Endothelial cell of umbilical vein (primary cell): ENCODE measurements at regions not wholly inside any gene's neighbourhood (a gene's known extent, or its start where the extent isn't known, plus 50 kb on each side); places are given as distances from the start of the nearest gene placed in this dataset.

Source experiments
- BruUV-seq: library from RNA; stranded (reverse); fragments of 400-500 nt; replicated peaks from 2 replicates; lab custom pipeline; 2021; lab: Mats Ljungman, UMichigan
- CTCF ChIA-PET: fragments of 300-600, 350-600 bp; sonication (Branson Sonifier 250); formaldehyde crosslinking; loops from one replicate; lab custom pipeline; 2021; ENCODE audit warnings: antibody characterized with exemption, inconsistent platforms; lab: Charles Lee
- POLR2A ChIA-PET: fragments of 300-600, 350-600 bp; sonication (Branson Sonifier 250); formaldehyde crosslinking; loops from one replicate; lab custom pipeline; 2021; ENCODE audit warnings: antibody characterized with exemption, inconsistent platforms; lab: Charles Lee
- DNase-seq: peaks from one replicate; pipeline ENCODE4 v3.0.0-alpha.2; 2011; ENCODE audit warnings: low read depth, low spot score
- FAIRE-seq: peaks from 2 replicates; lab custom pipeline; 2011; peaks lifted over from hg19 to GRCh38; lab: Jason Lieb, UNC
- H2AFZ ChIP-seq: 2 replicates; pipeline ENCODE4 v1.6.0; 2012; ENCODE audit warnings: low read depth, low read length, control low read depth, inconsistent platforms
- H3K27ac ChIP-seq: 2 replicates; pipeline ENCODE4 v1.5.1; 2011; ENCODE audit warnings: low read depth, mild to moderate bottlenecking, control low read depth, low read length, moderate library complexity; ENCODE audit not compliant: insufficient read depth
- H3K27me3 ChIP-seq, 2 experiments: 2 replicates each; pipeline versions ENCODE4 v1.6.0 to v1.6.1; 2011; ENCODE audit warnings: low read length in 2 of 2, mixed read lengths in 1 of 2; ENCODE audit not compliant: control insufficient read depth in 2 of 2, insufficient read depth in 2 of 2
- H3K36me3 ChIP-seq, 2 experiments: 2 replicates in 1 of 2; 3 replicates in 1 of 2; pipeline ENCODE4 v1.5.1; 2011; ENCODE audit warnings: low read length in 2 of 2, mild to moderate bottlenecking in 1 of 2, moderate library complexity in 1 of 2; ENCODE audit not compliant: control insufficient read depth in 2 of 2, insufficient read depth in 2 of 2; ENCODE audit errors: extremely low read depth in 1 of 2
- H3K4me1 ChIP-seq: 3 replicates; pipeline ENCODE4 v1.5.1; 2011; ENCODE audit warnings: mild to moderate bottlenecking, low read length; ENCODE audit not compliant: control insufficient read depth, insufficient read depth; ENCODE audit errors: extremely low read depth
- H3K4me2 ChIP-seq: 2 replicates; pipeline ENCODE4 v1.6.1; 2011; ENCODE audit warnings: low read length, control low read depth, mixed read lengths; ENCODE audit not compliant: insufficient read depth
- H3K4me3 ChIP-seq, 3 experiments: fragments of 200-600 bp in 1 of 3; sonication (generic), shearing (Covaris generic) in 1 of 3; replicated peaks in 1 of 3; 2 replicates each; pipeline ENCODE4 v1.5.1; 2011 to 2016; ENCODE audit warnings: control low read depth in 3 of 3, low read length in 3 of 3, mild to moderate bottlenecking in 2 of 3, inconsistent platforms in 1 of 3, low read depth in 1 of 3, moderate library complexity in 1 of 3; ENCODE audit not compliant: insufficient read depth in 1 of 3
- H3K79me2 ChIP-seq: 2 replicates; pipeline ENCODE4 v1.6.0; 2012; ENCODE audit warnings: low read length, inconsistent platforms; ENCODE audit not compliant: control insufficient read depth, insufficient read depth
- H3K9ac ChIP-seq: replicated peaks from 2 replicates; pipeline ENCODE3; 2011; ENCODE audit warnings: low read length, control low read depth; ENCODE audit not compliant: insufficient read depth; ENCODE audit errors: extremely low read depth
- H3K9me1 ChIP-seq: replicated peaks from 3 replicates; pipeline ENCODE4 v1.6.0; 2011; ENCODE audit warnings: mild to moderate bottlenecking, low read length; ENCODE audit not compliant: control insufficient read depth, insufficient read depth; ENCODE audit errors: extremely low read depth
- H3K9me3 ChIP-seq: replicated peaks from 2 replicates; pipeline ENCODE4 v1.5.1; 2012; ENCODE audit warnings: low read length, inconsistent platforms; ENCODE audit not compliant: control insufficient read depth, insufficient read depth
- H4K20me1 ChIP-seq: replicated peaks from 2 replicates; pipeline ENCODE3; 2011; ENCODE audit warnings: mild to moderate bottlenecking, low read length; ENCODE audit not compliant: control insufficient read depth, insufficient read depth; ENCODE audit errors: extremely low read depth
- EZH2 ChIP-seq: IDR thresholded peaks from 2 replicates; pipeline ENCODE4 v1.6.1; 2012; ENCODE audit warnings: borderline replicate concordance, low read depth, mild to moderate bottlenecking, moderate library complexity, low read length, inconsistent platforms; ENCODE audit not compliant: severe bottlenecking
- FOS ChIP-seq: IDR thresholded peaks from 2 replicates; pipeline ENCODE4 v1.6.1; 2011; ENCODE audit warnings: mild to moderate bottlenecking, low read length, moderate library complexity, borderline replicate concordance; ENCODE audit not compliant: insufficient read depth
- GATA2 ChIP-seq: IDR thresholded peaks from 2 replicates; pipeline ENCODE4 v1.7.0; 2011; ENCODE audit warnings: low read depth, mild to moderate bottlenecking, moderate library complexity, mixed read lengths, low read length; ENCODE audit not compliant: insufficient read length, insufficient read depth
- JUN ChIP-seq: IDR thresholded peaks from 2 replicates; pipeline ENCODE4 v1.6.1; 2011; ENCODE audit warnings: borderline replicate concordance, low read depth; ENCODE audit not compliant: insufficient read length, insufficient read depth
- MYC ChIP-seq: IDR thresholded peaks from one replicate; pipeline ENCODE4 v1.6.1; 2011; ENCODE audit warnings: mild to moderate bottlenecking, low read depth, low read length
- POLR2A ChIP-seq: IDR thresholded peaks from 2 replicates; pipeline ENCODE4 v1.6.1; 2012; ENCODE audit warnings: low read depth, mild to moderate bottlenecking, control low read depth, low read length
- POLR2AphosphoS5 ChIP-seq: IDR thresholded peaks from 2 replicates; pipeline ENCODE4 v1.6.1; 2012; ENCODE audit warnings: low read depth, mild to moderate bottlenecking, control low read depth, low read length, moderate library complexity; ENCODE audit not compliant: insufficient read depth
- dilution Hi-C: fragments of 300-500 bp; cut with MboI; formaldehyde crosslinking; loops from one replicate; pipeline ENCODE4 v1.15.0; 2019; ENCODE audit warnings: low sequenced_read_pairs; ENCODE audit not compliant: extremely low pct_ligation_motif_present
- intact Hi-C: fragments of 100-400 bp; cut with micrococcal nuclease; formaldehyde crosslinking; loops from one replicate; pipeline ENCODE4 v1.10.0; 2022
- TF ChIP-seq, protein P1 (sequence below): IDR thresholded peaks from 2 replicates; pipeline ENCODE4 v1.6.1; 2011; ENCODE audit not compliant: insufficient read depth, insufficient read length
- TF ChIP-seq, protein P2 (sequence below), 2 donors: IDR thresholded peaks; 1 replicate in 1 of 2; 2 replicates in 1 of 2; pipeline ENCODE4 v1.5.1; 2011; ENCODE audit warnings: low read length in 2 of 2, mild to moderate bottlenecking in 2 of 2, moderate library complexity in 2 of 2, control low read depth in 1 of 2, inconsistent platforms in 1 of 2, low read depth in 1 of 2; ENCODE audit not compliant: insufficient read depth in 1 of 2; ENCODE audit errors: extremely low read depth in 1 of 2

DNA sequence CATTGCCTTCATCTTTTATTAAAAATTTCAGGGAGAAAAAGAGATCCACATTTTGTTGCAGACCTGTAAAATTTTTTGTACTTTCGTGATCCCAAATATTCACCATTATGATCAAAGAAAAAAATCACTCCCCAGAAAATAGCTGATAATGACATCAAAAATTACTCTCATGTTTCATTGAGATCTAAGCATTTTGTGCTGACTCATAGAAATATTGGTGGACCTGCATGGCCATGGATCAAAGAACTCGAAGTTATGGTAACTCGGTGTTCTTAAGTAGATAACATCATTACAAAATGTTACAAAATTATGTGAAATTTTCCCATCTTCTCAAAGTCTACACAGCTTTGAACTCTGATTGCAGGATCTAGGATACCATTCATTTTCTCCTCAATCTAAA is 135.8 kb downstream of the PTGER3 start:
- H4K20me1 ChIP-seq, result no peaks in the 10 kb centered on the region
- CTCF ChIA-PET, result no interaction called here
- no peak for DNase-seq
- no peaks in the 10 kb centered on the region for H3K36me3 ChIP-seq
- no peaks in the 10 kb centered on the region for H3K27me3 ChIP-seq
- no peak overlapping the region for H3K27ac ChIP-seq
- dilution Hi-C loops, result no loop called here
- POLR2A ChIA-PET, result no interaction called here
- TF ChIP-seq GATA2, result no peak
- no peak for TF ChIP-seq JUN
- no peak for TF ChIP-seq MYC
- TF ChIP-seq, protein P1, sequence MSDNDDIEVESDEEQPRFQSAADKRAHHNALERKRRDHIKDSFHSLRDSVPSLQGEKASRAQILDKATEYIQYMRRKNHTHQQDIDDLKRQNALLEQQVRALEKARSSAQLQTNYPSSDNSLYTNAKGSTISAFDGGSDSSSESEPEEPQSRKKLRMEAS, result no peak
- no peak for TF ChIP-seq POLR2AphosphoS5
- TF ChIP-seq POLR2A, result no peak
- no peak for TF ChIP-seq EZH2
- TF ChIP-seq, protein P2, sequence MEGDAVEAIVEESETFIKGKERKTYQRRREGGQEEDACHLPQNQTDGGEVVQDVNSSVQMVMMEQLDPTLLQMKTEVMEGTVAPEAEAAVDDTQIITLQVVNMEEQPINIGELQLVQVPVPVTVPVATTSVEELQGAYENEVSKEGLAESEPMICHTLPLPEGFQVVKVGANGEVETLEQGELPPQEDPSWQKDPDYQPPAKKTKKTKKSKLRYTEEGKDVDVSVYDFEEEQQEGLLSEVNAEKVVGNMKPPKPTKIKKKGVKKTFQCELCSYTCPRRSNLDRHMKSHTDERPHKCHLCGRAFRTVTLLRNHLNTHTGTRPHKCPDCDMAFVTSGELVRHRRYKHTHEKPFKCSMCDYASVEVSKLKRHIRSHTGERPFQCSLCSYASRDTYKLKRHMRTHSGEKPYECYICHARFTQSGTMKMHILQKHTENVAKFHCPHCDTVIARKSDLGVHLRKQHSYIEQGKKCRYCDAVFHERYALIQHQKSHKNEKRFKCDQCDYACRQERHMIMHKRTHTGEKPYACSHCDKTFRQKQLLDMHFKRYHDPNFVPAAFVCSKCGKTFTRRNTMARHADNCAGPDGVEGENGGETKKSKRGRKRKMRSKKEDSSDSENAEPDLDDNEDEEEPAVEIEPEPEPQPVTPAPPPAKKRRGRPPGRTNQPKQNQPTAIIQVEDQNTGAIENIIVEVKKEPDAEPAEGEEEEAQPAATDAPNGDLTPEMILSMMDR (IDR thresholded peaks at IDR 0.05; ENCODE audit: extremely low read depth in 1 of 2, insufficient read depth in 1 of 2, low read depth in 1 of 2, low read length in 2 of 2), result no peak
- TF ChIP-seq FOS, result no peak
- no peak overlapping the region for H2AFZ ChIP-seq
- no peaks in the 10 kb centered on the region for H3K9me1 ChIP-seq
- no peak overlapping the region for H3K9ac ChIP-seq
- intact Hi-C loops, result no loop called here
- H3K9me3 ChIP-seq, result no peaks in the 10 kb centered on the region
- FAIRE-seq, result no peak
- no peaks in the 10 kb centered on the region for H3K4me1 ChIP-seq
- no peak overlapping the region for H3K4me2 ChIP-seq
- H3K79me2 ChIP-seq, result no peaks in the 10 kb centered on the region
- no peak overlapping the region for H3K4me3 ChIP-seq
- no TSS peak for BruUV-seq
